IMR-90 (cell line): ENCODE measurements at regions not wholly inside any gene's neighbourhood (a gene's known extent, or its start where the extent isn't known, plus 50 kb on each side); places are given as distances from the start of the nearest gene placed in this dataset.

Experiments used
- ATAC-seq: fragments of 200-7000 bp; cut with Tn5 transposase; 2 replicates; pipeline ENCODE4 v1.9.1; 2020; ENCODE audit warnings: low read depth, mild to moderate bottlenecking, moderate library complexity
- BruUV-seq: library from RNA; stranded (reverse); fragments of 400-500 nt; replicated peaks from 2 replicates; lab custom pipeline; 2021; lab: Mats Ljungman, UMichigan
- CTCF ChIA-PET: fragments of 300-600 bp; formaldehyde crosslinking; extraction: SDS; loops from one replicate; lab custom pipeline; 2021; ENCODE audit warnings: antibody characterized with exemption; lab: Yijun Ruan, JAX
- POLR2A ChIA-PET: fragments of 300-600 bp; sonication (Branson Sonifier 250); formaldehyde crosslinking; loops from one replicate; lab custom pipeline; 2022; ENCODE audit warnings: antibody characterized with exemption; ENCODE audit not compliant: unreplicated experiment; lab: Charles Lee
- DNase-seq: peaks from one replicate; pipeline ENCODE4 v3.0.0; 2013
- H2AFZ ChIP-seq: replicated peaks from 2 replicates; pipeline ENCODE3; 2013; ENCODE audit warnings: low read length, mild to moderate bottlenecking; ENCODE audit not compliant: poor library complexity
- H2AK5ac ChIP-seq: 2 replicates; pipeline ENCODE4 v1.6.1; 2013; ENCODE audit warnings: low read depth, low read length, inconsistent platforms
- H2AK9ac ChIP-seq: replicated peaks from 2 replicates; pipeline ENCODE3; 2013; ENCODE audit warnings: mild to moderate bottlenecking, low read depth, low read length, moderate library complexity; ENCODE audit not compliant: poor library complexity
- H2BK120ac ChIP-seq: 2 replicates; pipeline ENCODE4 v1.6.1; 2013; ENCODE audit warnings: low read depth, low read length, inconsistent platforms
- H2BK15ac ChIP-seq: 3 replicates; pipeline ENCODE4 v1.6.1; 2013; ENCODE audit warnings: low read depth, low read length, inconsistent platforms
- H2BK20ac ChIP-seq: 2 replicates; pipeline ENCODE4 v1.6.1; 2013; ENCODE audit warnings: low read depth, mild to moderate bottlenecking, inconsistent platforms, low read length, moderate library complexity
- H2BK5ac ChIP-seq: 2 replicates; pipeline ENCODE4 v1.6.1; 2013; ENCODE audit warnings: mild to moderate bottlenecking, low read depth, low read length, inconsistent platforms; ENCODE audit not compliant: poor library complexity, severe bottlenecking
- H3K14ac ChIP-seq: replicated peaks from 2 replicates; pipeline ENCODE4 v1.6.1; 2013; ENCODE audit warnings: low read depth, low read length, inconsistent platforms
- H3K18ac ChIP-seq: 2 replicates; pipeline ENCODE4 v1.6.1; 2013; ENCODE audit warnings: low read depth, low read length, control low read depth
- H3K23ac ChIP-seq: 2 replicates; pipeline ENCODE4 v1.6.1; 2013; ENCODE audit warnings: low read depth, low read length, inconsistent platforms
- H3K27ac ChIP-seq: 2 replicates; pipeline ENCODE4 v1.5.1; 2013; ENCODE audit warnings: mild to moderate bottlenecking, control low read depth, low read length; ENCODE audit not compliant: insufficient read depth
- H3K27me3 ChIP-seq: 2 replicates; pipeline ENCODE4 v1.6.1; 2013; ENCODE audit warnings: low read length; ENCODE audit not compliant: control insufficient read depth, insufficient read depth
- H3K36me3 ChIP-seq: 2 replicates; pipeline ENCODE4 v1.6.1; 2013; ENCODE audit warnings: low read length, mixed read lengths; ENCODE audit not compliant: control insufficient read depth, insufficient read depth
- H3K4ac ChIP-seq: 2 replicates; pipeline ENCODE4 v1.6.1; 2013; ENCODE audit warnings: low read depth, low read length, inconsistent platforms
- H3K4me1 ChIP-seq: 2 replicates; pipeline ENCODE4 v1.6.1; 2013; ENCODE audit warnings: low read length, mixed read lengths; ENCODE audit not compliant: control insufficient read depth, insufficient read depth
- H3K4me2 ChIP-seq: 2 replicates; pipeline ENCODE4 v1.6.1; 2013; ENCODE audit warnings: low read depth, mild to moderate bottlenecking, control low read depth, low read length, moderate library complexity
- H3K4me3 ChIP-seq: 2 replicates; pipeline ENCODE4 v1.5.1; 2013; ENCODE audit warnings: low read depth, mild to moderate bottlenecking, control low read depth, low read length, moderate library complexity; ENCODE audit not compliant: insufficient read depth
- H3K56ac ChIP-seq: 2 replicates; pipeline ENCODE4 v1.6.1; 2013; ENCODE audit warnings: low read length, inconsistent platforms; ENCODE audit not compliant: insufficient read depth; ENCODE audit errors: extremely low read depth
- H3K79me1 ChIP-seq, 2 experiments: 2 replicates each; pipeline ENCODE4 v1.6.1; 2013; ENCODE audit warnings: low read length in 2 of 2, inconsistent platforms in 1 of 2, low read depth in 1 of 2
- H3K9ac ChIP-seq: 2 replicates; pipeline ENCODE4 v1.6.1; 2013; ENCODE audit warnings: low read depth, low read length, control low read depth
- H3K9me1 ChIP-seq: 2 replicates; pipeline ENCODE4 v1.6.1; 2013; ENCODE audit warnings: low read length, inconsistent platforms; ENCODE audit not compliant: insufficient read depth
- H3K9me3 ChIP-seq: 2 replicates; pipeline ENCODE4 v1.6.1; 2013; ENCODE audit warnings: low read length; ENCODE audit not compliant: control insufficient read depth, insufficient read depth
- H4K20me1 ChIP-seq: 2 replicates; pipeline ENCODE4 v1.6.1; 2013; ENCODE audit warnings: low read length, inconsistent platforms; ENCODE audit not compliant: insufficient read depth
- H4K5ac ChIP-seq: 2 replicates; pipeline ENCODE4 v1.6.1; 2013; ENCODE audit warnings: mild to moderate bottlenecking, low read depth, low read length, control low read depth
- H4K8ac ChIP-seq, 2 experiments: 2 replicates each; pipeline ENCODE4 v1.6.1; 2013; ENCODE audit warnings: low read depth in 2 of 2, low read length in 2 of 2, control low read depth in 1 of 2, inconsistent platforms in 1 of 2
- H4K91ac ChIP-seq: 2 replicates; pipeline ENCODE4 v1.6.1; 2013; ENCODE audit warnings: low read depth, low read length, inconsistent platforms; ENCODE audit not compliant: insufficient read depth
- BHLHE40 ChIP-seq: fragments of 150-350 bp; IDR thresholded peaks from 2 replicates; pipeline ENCODE4 v1.6.1; 2016; ENCODE audit warnings: mild to moderate bottlenecking, low read depth, low read length
- CEBPB ChIP-seq: IDR thresholded peaks from 2 replicates; pipeline ENCODE4 v1.6.1; 2012; ENCODE audit warnings: low read depth, low read length, improper control_type of control experiment
- CHD1 ChIP-seq: IDR thresholded peaks from 2 replicates; pipeline ENCODE4 v1.6.1; 2012; ENCODE audit warnings: low read depth, low read length, improper control_type of control experiment
- CTCF ChIP-seq: conservative IDR thresholded peaks from 2 replicates; pipeline ENCODE4 v1.5.1; 2012; ENCODE audit warnings: mild to moderate bottlenecking, low read depth, low read length, improper control_type of control experiment
- ELK1 ChIP-seq: fragments of 150-350 bp; IDR thresholded peaks from 2 replicates; pipeline ENCODE4 v1.6.1; 2016; ENCODE audit warnings: low read depth, mild to moderate bottlenecking, low read length, moderate library complexity, borderline replicate concordance
- FOS ChIP-seq: fragments of 150-350 bp; IDR thresholded peaks from 2 replicates; pipeline ENCODE4 v1.6.1; 2016; ENCODE audit warnings: low read depth, low read length
- MAFK ChIP-seq: IDR thresholded peaks from 2 replicates; pipeline ENCODE4 v1.6.1; 2012; ENCODE audit warnings: low read depth, low read length, improper control_type of control experiment
- MAZ ChIP-seq: IDR thresholded peaks from 2 replicates; pipeline ENCODE4 v1.6.1; 2012; ENCODE audit warnings: low read depth, mild to moderate bottlenecking, low read length, improper control_type of control experiment, moderate library complexity, borderline replicate concordance
- MXI1 ChIP-seq: IDR thresholded peaks from 2 replicates; pipeline ENCODE4 v1.6.1; 2012; ENCODE audit warnings: low read depth, mild to moderate bottlenecking, low read length, moderate library complexity, borderline replicate concordance
- NFE2L2 ChIP-seq: fragments of 150-350 bp; IDR thresholded peaks from 2 replicates; pipeline ENCODE4 v1.6.1; 2016; ENCODE audit warnings: low read depth, mild to moderate bottlenecking, low read length
- POLR2A ChIP-seq: IDR thresholded peaks from 2 replicates; pipeline ENCODE4 v1.6.1; 2012; ENCODE audit warnings: mild to moderate bottlenecking, low read depth, low read length
- RAD21 ChIP-seq: IDR thresholded peaks from 2 replicates; pipeline ENCODE4 v1.6.1; 2012; ENCODE audit warnings: low read length, improper control_type of control experiment
- RCOR1 ChIP-seq: IDR thresholded peaks from 2 replicates; pipeline ENCODE4 v1.6.1; 2012; ENCODE audit warnings: mild to moderate bottlenecking, low read length, improper control_type of control experiment; ENCODE audit not compliant: insufficient replicate concordance
- RFX5 ChIP-seq: IDR thresholded peaks from 2 replicates; pipeline ENCODE4 v1.8.0; 2012; ENCODE audit warnings: low read depth, mild to moderate bottlenecking, low read length, moderate library complexity
- SMC3 ChIP-seq: fragments of 150-350 bp; IDR thresholded peaks from 2 replicates; pipeline ENCODE4 v1.6.1; 2016; ENCODE audit warnings: low read depth, mild to moderate bottlenecking, antibody characterized with exemption, low read length, moderate library complexity
- USF2 ChIP-seq: fragments of 150-350 bp; IDR thresholded peaks from 2 replicates; pipeline ENCODE4 v1.6.1; 2017; ENCODE audit warnings: mild to moderate bottlenecking, antibody characterized with exemption, low read length, low read depth
- dilution Hi-C: fragments of 300-500 bp; cut with HindIII; formaldehyde crosslinking; loops from one replicate; pipeline ENCODE4 v1.14.3; 2018; ENCODE audit warnings: low sequenced_read_pairs; ENCODE audit not compliant: unreplicated experiment
- in situ Hi-C: fragments of 300-500 bp; cut with MboI; formaldehyde crosslinking; loops from 3 replicates; pipeline ENCODE4 v1.14.3; 2019; ENCODE audit warnings: low sequenced_read_pairs, inconsistent platforms, mixed read lengths
- intact Hi-C: fragments of 100-400 bp; cut with micrococcal nuclease; formaldehyde crosslinking; loops from 2 replicates; pipeline ENCODE4 v1.10.0; 2022

- no peak overlapping the region for H3K14ac ChIP-seq
- no peaks in the 10 kb centered on the region for H3K36me3 ChIP-seq
- H2BK15ac ChIP-seq = no peak overlapping the region
- no peak overlapping the region for H3K4me3 ChIP-seq
- TF ChIP-seq BHLHE40 (no peak), RFX5 (no peak), RAD21 (no peak), FOS (no peak), SMC3 (no peak), ELK1 (no peak), CEBPB (no peak), MXI1 (no peak), MAFK (no peak), CTCF (no peak), NFE2L2 (no peak), MAZ (no peak), CHD1 (no peak), POLR2A (no peak), USF2 (no peak), RCOR1 (no peak)
- ATAC-seq (no peak), DNase-seq (no peak)
- ChIA-PET CTCF (no interaction called here), POLR2A (no interaction called here)
- no peak overlapping the region for H3K56ac ChIP-seq
- H3K23ac ChIP-seq = no peak overlapping the region
- H3K9ac ChIP-seq = no peak overlapping the region
- H2BK120ac ChIP-seq = no peak overlapping the region
- in situ Hi-C loops (no loop called here), intact Hi-C loops (no loop called here), dilution Hi-C loops (no loop called here)
- H2BK20ac ChIP-seq = no peak overlapping the region
- no peaks in the 10 kb centered on the region for H3K9me1 ChIP-seq
- H2AK5ac ChIP-seq = no peak overlapping the region
- no peaks in the 10 kb centered on the region for H4K20me1 ChIP-seq
- no peak overlapping the region for H2AFZ ChIP-seq
- no peak overlapping the region for H4K5ac ChIP-seq
- H3K27ac ChIP-seq = no peak overlapping the region
- H4K91ac ChIP-seq = no peak overlapping the region
- H3K4me1 ChIP-seq = no peaks in the 10 kb centered on the region
- H3K4ac ChIP-seq = no peak overlapping the region
- H4K8ac ChIP-seq = no peak overlapping the region
- H2AK9ac ChIP-seq = no peak overlapping the region
- no peaks in the 10 kb centered on the region for H3K79me1 ChIP-seq
- no TSS peak for BruUV-seq
- H3K9me3 ChIP-seq = peaks cover 14% of the 10 kb centered on the region
- H3K27me3 ChIP-seq = no peaks in the 10 kb centered on the region
- H3K4me2 ChIP-seq = no peak overlapping the region
- no peak overlapping the region for H3K18ac ChIP-seq
- no peak overlapping the region for H2BK5ac ChIP-seq
These were observed 879.0 kb downstream of the CBLN2 start for GRCh38 chr18:71665131-71665530.
